ENCODE measurements at regions not wholly inside any gene's neighbourhood (a gene's known extent, or its start where the extent isn't known, plus 50 kb on each side); places are given as distances from the start of the nearest gene placed in this dataset.
A peak's percentile ranks its signal among the peaks of the same experiment; 100 is the strongest.

GRCh38 chr3:139870000-139870675 lies 64.8 kb upstream of the CLSTN2 start:
- no peak for DNase-seq (ENCODE audit: low read depth)

- DNase-seq (ENCODE audit: low read depth), result no peak
Measured at GRCh38 chr3:139868773-139869172, 66.2 kb upstream of the CLSTN2 start.

GRCh38 chr3:139848660-139849059 lies 86.3 kb upstream of the CLSTN2 start:
- DNase-seq (ENCODE audit: low read depth), result no peak

- DNase-seq (ENCODE audit: low read depth), result no peak
Measured at GRCh38 chr3:139846729-139847128, 88.3 kb upstream of the CLSTN2 start.

GRCh38 chr3:139839659-139840058 lies 95.3 kb upstream of the CLSTN2 start:
- DNase-seq (ENCODE audit: low read depth), result no peak

GRCh38 chr3:139839014-139839413 lies 96.0 kb upstream of the CLSTN2 start:
- DNase-seq (ENCODE audit: low read depth), result no peak

GRCh38 chr3:139838269-139838957 lies 96.6 kb upstream of the CLSTN2 start:
- no peak for DNase-seq (ENCODE audit: low read depth)

- DNase-seq (ENCODE audit: low read depth), result no peak
Measured at GRCh38 chr3:139836698-139837464, 98.1 kb upstream of the CLSTN2 start.

- DNase-seq (ENCODE audit: low read depth), result no peak
Measured at GRCh38 chr3:139835830-139836683, 98.9 kb upstream of the CLSTN2 start.

GRCh38 chr3:139832998-139833397 lies 102.0 kb upstream of the CLSTN2 start:
- no peak for DNase-seq (ENCODE audit: low read depth)

GRCh38 chr3:139830817-139831216 lies 104.2 kb upstream of the CLSTN2 start:
- no peak for DNase-seq (ENCODE audit: low read depth)

- no peak for DNase-seq (ENCODE audit: low read depth)
Measured at GRCh38 chr3:139827833-139828232, 107.2 kb upstream of the CLSTN2 start.

- DNase-seq (ENCODE audit: low read depth), result no peak
Measured at GRCh38 chr3:139824864-139825263, 110.1 kb upstream of the CLSTN2 start.

GRCh38 chr3:139814646-139815045 lies 120.3 kb upstream of the CLSTN2 start:
- no peak for DNase-seq (ENCODE audit: low read depth)

- peak; percentile 20 for DNase-seq (ENCODE audit: low read depth)
Measured at GRCh38 chr3:139811331-139811730, 123.7 kb upstream of the CLSTN2 start.

GRCh38 chr3:139808201-139808600 lies 126.8 kb upstream of the CLSTN2 start:
- no peak for DNase-seq (ENCODE audit: low read depth)

- DNase-seq (ENCODE audit: low read depth), result no peak
Measured at GRCh38 chr3:139803294-139803693, 125.5 kb upstream of the NMNAT3 start.

GRCh38 chr3:139797724-139798343 lies 120.1 kb upstream of the NMNAT3 start:
- DNase-seq (ENCODE audit: low read depth), result no peak

- no peak for DNase-seq (ENCODE audit: low read depth)
Measured at GRCh38 chr3:139794469-139795265, 116.9 kb upstream of the NMNAT3 start.

- DNase-seq (ENCODE audit: low read depth), result no peak
Measured at GRCh38 chr3:139793408-139793807, 115.6 kb upstream of the NMNAT3 start.

GRCh38 chr3:139780593-139780992 lies 102.8 kb upstream of the NMNAT3 start:
- no peak for DNase-seq (ENCODE audit: low read depth)
